SK-N-SH (cell line): ENCODE measurements at regions not wholly inside any gene's neighbourhood (a gene's known extent, or its start where the extent isn't known, plus 50 kb on each side); places are given as distances from the start of the nearest gene placed in this dataset.

ENCODE experiments used
- CHD2 ChIP-seq: fragments of 150-350 bp; IDR thresholded peaks from 2 replicates; pipeline ENCODE4 v1.6.1; 2018; ENCODE audit warnings: low read length; ENCODE audit not compliant: partially characterized antibody
- EP300 ChIP-seq, 2 experiments: IDR thresholded peaks; 2 replicates each; pipeline versions ENCODE4 v1.4.0 to v1.6.1; 2012; ENCODE audit warnings: borderline replicate concordance in 1 of 2, low read depth in 1 of 2, low read length in 1 of 2
- EZH2phosphoT487 ChIP-seq: fragments of 200-600 bp; sonication (generic); IDR thresholded peaks from 2 replicates; pipeline ENCODE4 v1.6.1; 2017; ENCODE audit warnings: low read depth, mixed run types, mild to moderate bottlenecking, antibody characterized with exemption, moderate library complexity, borderline replicate concordance
- GATA2 ChIP-seq: sonication (generic); formaldehyde crosslinking; IDR thresholded peaks from 2 replicates; pipeline ENCODE4 v1.5.0; 2020; ENCODE audit warnings: mild to moderate bottlenecking, missing genetic modification reagents
- NRF1 ChIP-seq: IDR thresholded peaks from 2 replicates; pipeline ENCODE4 v1.6.1; 2012; ENCODE audit warnings: low read depth, mild to moderate bottlenecking, low read length
- RAD21 ChIP-seq: IDR thresholded peaks from 2 replicates; pipeline ENCODE4 v1.6.1; 2012; ENCODE audit warnings: mild to moderate bottlenecking, low read length
- TEAD4 ChIP-seq: IDR thresholded peaks from 2 replicates; pipeline ENCODE4 v1.4.0; 2012; ENCODE audit warnings: mild to moderate bottlenecking, borderline replicate concordance; ENCODE audit not compliant: insufficient read depth
- USF1 ChIP-seq: IDR thresholded peaks from 2 replicates; pipeline ENCODE4 v1.4.0; 2012; ENCODE audit warnings: low read depth, borderline replicate concordance
- TF ChIP-seq, protein P1 (sequence below): fragments of 200-600 bp; sonication (generic); IDR thresholded peaks from 2 replicates; pipeline ENCODE4 v1.6.1; 2017; ENCODE audit warnings: antibody characterized with exemption, mild to moderate bottlenecking, moderate library complexity
- TF ChIP-seq, protein P2 (sequence below): IDR thresholded peaks from 2 replicates; pipeline ENCODE4 v1.6.1; 2012; ENCODE audit warnings: mild to moderate bottlenecking, low read depth, low read length, moderate library complexity
- TF ChIP-seq, protein P3 (sequence below): IDR thresholded peaks from 2 replicates; pipeline ENCODE4 v1.4.0; 2012; ENCODE audit warnings: low read depth, borderline replicate concordance
- TF ChIP-seq, protein P4 (sequence below): fragments of 150-350 bp; IDR thresholded peaks from 2 replicates; pipeline ENCODE4 v1.6.1; 2017; ENCODE audit warnings: antibody characterized with exemption, low read length, low read depth, borderline replicate concordance

DNA sequence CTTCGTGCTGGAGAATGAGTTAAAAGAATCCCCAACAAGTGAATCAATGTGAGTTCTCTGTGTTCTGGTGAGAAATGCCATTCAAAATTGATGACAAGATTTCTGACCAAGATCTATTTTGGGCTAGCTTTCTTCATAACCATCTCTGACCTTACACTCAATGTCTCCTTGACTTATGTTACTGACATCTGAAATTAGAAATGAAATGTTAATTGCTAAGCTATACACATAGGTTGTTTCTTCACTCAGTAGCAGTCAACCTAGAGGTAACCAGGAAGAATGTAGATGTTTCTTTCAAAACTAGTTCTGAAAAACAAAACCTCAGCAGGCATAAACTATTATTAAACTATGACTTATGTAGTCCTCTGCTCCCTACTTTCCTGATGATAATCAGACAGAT, 2220.7 kb upstream of the C9orf72 start:
- TF ChIP-seq, protein P1, sequence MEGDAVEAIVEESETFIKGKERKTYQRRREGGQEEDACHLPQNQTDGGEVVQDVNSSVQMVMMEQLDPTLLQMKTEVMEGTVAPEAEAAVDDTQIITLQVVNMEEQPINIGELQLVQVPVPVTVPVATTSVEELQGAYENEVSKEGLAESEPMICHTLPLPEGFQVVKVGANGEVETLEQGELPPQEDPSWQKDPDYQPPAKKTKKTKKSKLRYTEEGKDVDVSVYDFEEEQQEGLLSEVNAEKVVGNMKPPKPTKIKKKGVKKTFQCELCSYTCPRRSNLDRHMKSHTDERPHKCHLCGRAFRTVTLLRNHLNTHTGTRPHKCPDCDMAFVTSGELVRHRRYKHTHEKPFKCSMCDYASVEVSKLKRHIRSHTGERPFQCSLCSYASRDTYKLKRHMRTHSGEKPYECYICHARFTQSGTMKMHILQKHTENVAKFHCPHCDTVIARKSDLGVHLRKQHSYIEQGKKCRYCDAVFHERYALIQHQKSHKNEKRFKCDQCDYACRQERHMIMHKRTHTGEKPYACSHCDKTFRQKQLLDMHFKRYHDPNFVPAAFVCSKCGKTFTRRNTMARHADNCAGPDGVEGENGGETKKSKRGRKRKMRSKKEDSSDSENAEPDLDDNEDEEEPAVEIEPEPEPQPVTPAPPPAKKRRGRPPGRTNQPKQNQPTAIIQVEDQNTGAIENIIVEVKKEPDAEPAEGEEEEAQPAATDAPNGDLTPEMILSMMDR, result no peak
- TF ChIP-seq RAD21, result no peak
- TF ChIP-seq GATA2 (CRISPR knock-in tag), result no peak
- TF ChIP-seq TEAD4, result no peak
- TF ChIP-seq, protein P2, sequence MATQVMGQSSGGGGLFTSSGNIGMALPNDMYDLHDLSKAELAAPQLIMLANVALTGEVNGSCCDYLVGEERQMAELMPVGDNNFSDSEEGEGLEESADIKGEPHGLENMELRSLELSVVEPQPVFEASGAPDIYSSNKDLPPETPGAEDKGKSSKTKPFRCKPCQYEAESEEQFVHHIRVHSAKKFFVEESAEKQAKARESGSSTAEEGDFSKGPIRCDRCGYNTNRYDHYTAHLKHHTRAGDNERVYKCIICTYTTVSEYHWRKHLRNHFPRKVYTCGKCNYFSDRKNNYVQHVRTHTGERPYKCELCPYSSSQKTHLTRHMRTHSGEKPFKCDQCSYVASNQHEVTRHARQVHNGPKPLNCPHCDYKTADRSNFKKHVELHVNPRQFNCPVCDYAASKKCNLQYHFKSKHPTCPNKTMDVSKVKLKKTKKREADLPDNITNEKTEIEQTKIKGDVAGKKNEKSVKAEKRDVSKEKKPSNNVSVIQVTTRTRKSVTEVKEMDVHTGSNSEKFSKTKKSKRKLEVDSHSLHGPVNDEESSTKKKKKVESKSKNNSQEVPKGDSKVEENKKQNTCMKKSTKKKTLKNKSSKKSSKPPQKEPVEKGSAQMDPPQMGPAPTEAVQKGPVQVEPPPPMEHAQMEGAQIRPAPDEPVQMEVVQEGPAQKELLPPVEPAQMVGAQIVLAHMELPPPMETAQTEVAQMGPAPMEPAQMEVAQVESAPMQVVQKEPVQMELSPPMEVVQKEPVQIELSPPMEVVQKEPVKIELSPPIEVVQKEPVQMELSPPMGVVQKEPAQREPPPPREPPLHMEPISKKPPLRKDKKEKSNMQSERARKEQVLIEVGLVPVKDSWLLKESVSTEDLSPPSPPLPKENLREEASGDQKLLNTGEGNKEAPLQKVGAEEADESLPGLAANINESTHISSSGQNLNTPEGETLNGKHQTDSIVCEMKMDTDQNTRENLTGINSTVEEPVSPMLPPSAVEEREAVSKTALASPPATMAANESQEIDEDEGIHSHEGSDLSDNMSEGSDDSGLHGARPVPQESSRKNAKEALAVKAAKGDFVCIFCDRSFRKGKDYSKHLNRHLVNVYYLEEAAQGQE, result no peak
- TF ChIP-seq EP300 (IDR thresholded peaks at IDR 0.05; ENCODE audit: borderline replicate concordance in 1 of 2, low read depth in 1 of 2, low read length in 1 of 2), result no peak
- TF ChIP-seq, protein P3, sequence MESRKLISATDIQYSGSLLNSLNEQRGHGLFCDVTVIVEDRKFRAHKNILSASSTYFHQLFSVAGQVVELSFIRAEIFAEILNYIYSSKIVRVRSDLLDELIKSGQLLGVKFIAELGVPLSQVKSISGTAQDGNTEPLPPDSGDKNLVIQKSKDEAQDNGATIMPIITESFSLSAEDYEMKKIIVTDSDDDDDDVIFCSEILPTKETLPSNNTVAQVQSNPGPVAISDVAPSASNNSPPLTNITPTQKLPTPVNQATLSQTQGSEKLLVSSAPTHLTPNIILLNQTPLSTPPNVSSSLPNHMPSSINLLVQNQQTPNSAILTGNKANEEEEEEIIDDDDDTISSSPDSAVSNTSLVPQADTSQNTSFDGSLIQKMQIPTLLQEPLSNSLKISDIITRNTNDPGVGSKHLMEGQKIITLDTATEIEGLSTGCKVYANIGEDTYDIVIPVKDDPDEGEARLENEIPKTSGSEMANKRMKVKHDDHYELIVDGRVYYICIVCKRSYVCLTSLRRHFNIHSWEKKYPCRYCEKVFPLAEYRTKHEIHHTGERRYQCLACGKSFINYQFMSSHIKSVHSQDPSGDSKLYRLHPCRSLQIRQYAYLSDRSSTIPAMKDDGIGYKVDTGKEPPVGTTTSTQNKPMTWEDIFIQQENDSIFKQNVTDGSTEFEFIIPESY, result no peak
- TF ChIP-seq NRF1, result no peak
- TF ChIP-seq USF1, result no peak
- TF ChIP-seq EZH2phosphoT487, result no peak
- TF ChIP-seq, protein P4, sequence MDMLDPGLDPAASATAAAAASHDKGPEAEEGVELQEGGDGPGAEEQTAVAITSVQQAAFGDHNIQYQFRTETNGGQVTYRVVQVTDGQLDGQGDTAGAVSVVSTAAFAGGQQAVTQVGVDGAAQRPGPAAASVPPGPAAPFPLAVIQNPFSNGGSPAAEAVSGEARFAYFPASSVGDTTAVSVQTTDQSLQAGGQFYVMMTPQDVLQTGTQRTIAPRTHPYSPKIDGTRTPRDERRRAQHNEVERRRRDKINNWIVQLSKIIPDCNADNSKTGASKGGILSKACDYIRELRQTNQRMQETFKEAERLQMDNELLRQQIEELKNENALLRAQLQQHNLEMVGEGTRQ, result no peak
- TF ChIP-seq CHD2, result no peak
